GM23248 (cell line): ENCODE measurements at regions not wholly inside any gene's neighbourhood (a gene's known extent, or its start where the extent isn't known, plus 50 kb on each side); places are given as distances from the start of the nearest gene placed in this dataset.

Source experiments
- DNase-seq: peaks from one replicate; pipeline ENCODE4 v3.0.0-alpha.2; 2015
- H2AFZ ChIP-seq: fragments of 200-600 bp; sonication (generic); 2 replicates; pipeline ENCODE4 v1.6.1; 2016; ENCODE audit warnings: antibody characterized with exemption
- H3F3A ChIP-seq: fragments of 200-600 bp; sonication (generic); 2 replicates; pipeline ENCODE4 v1.6.1; 2016; ENCODE audit warnings: mild to moderate bottlenecking, antibody characterized with exemption, mixed run types; ENCODE audit not compliant: insufficient read depth
- H3K27ac ChIP-seq: fragments of 200-600 bp; sonication (generic); 2 replicates; pipeline ENCODE4 v1.5.1; 2016; ENCODE audit warnings: mild to moderate bottlenecking
- H3K27me3 ChIP-seq: fragments of 200-600 bp; sonication (generic); replicated peaks from 2 replicates; pipeline ENCODE4 v1.6.1; 2016; ENCODE audit warnings: mild to moderate bottlenecking; ENCODE audit not compliant: insufficient read depth
- H3K36me3 ChIP-seq: fragments of 200-600 bp; sonication (generic); 2 replicates; pipeline ENCODE4 v1.6.1; 2016; ENCODE audit warnings: low read depth, mild to moderate bottlenecking
- H3K4me1 ChIP-seq: fragments of 200-600 bp; sonication (generic); 2 replicates; pipeline ENCODE4 v1.6.1; 2016; ENCODE audit warnings: mild to moderate bottlenecking; ENCODE audit not compliant: insufficient read depth
- H3K4me2 ChIP-seq: fragments of 200-600 bp; sonication (generic); one replicate; pipeline ENCODE4 v1.6.1; 2016; ENCODE audit warnings: mild to moderate bottlenecking; ENCODE audit not compliant: unreplicated experiment
- H3K4me3 ChIP-seq: fragments of 200-600 bp; sonication (generic); 2 replicates; pipeline ENCODE4 v1.5.1; 2016; ENCODE audit warnings: mild to moderate bottlenecking
- H3K79me2 ChIP-seq: fragments of 200-600 bp; sonication (generic); 2 replicates; pipeline ENCODE4 v1.6.1; 2016; ENCODE audit warnings: mild to moderate bottlenecking; ENCODE audit not compliant: insufficient read depth
- H3K9ac ChIP-seq: fragments of 200-600 bp; sonication (generic); 2 replicates; pipeline ENCODE4 v1.6.1; 2016; ENCODE audit warnings: mild to moderate bottlenecking
- H3K9me2 ChIP-seq: fragments of 200-600 bp; sonication (generic); 2 replicates; pipeline ENCODE4 v1.6.1; 2016; ENCODE audit warnings: mixed run types, mild to moderate bottlenecking, moderate library complexity; ENCODE audit not compliant: insufficient read depth
- H3K9me3 ChIP-seq: fragments of 200-600 bp; sonication (generic); one replicate; pipeline ENCODE4 v1.6.1; 2017; ENCODE audit warnings: low read depth
- H4K20me1 ChIP-seq: fragments of 200-600 bp; sonication (generic); 2 replicates; pipeline ENCODE4 v1.6.0; 2016; ENCODE audit not compliant: insufficient read depth
- EZH2 ChIP-seq: fragments of 200-600 bp; sonication (generic); IDR thresholded peaks from 2 replicates; pipeline ENCODE4 v1.6.1; 2018; ENCODE audit warnings: antibody characterized with exemption, mild to moderate bottlenecking; ENCODE audit not compliant: insufficient read depth, poor library complexity, severe bottlenecking
- EZH2phosphoT487 ChIP-seq: fragments of 200-600 bp; sonication (generic); IDR thresholded peaks from 2 replicates; pipeline ENCODE4 v1.6.1; 2018; ENCODE audit warnings: antibody characterized with exemption, moderate library complexity, mild to moderate bottlenecking, low read depth; ENCODE audit not compliant: insufficient read depth
- WGBS, 2 experiments: methylation state at CpG; one replicate each; pipeline ENCODE4 v1.1.6; 2015 to 2017; ENCODE audit warnings: low lambda C conversion rate in 2 of 2, low coverage in 1 of 2; ENCODE audit errors: missing lambda C conversion rate in 2 of 2; 5-methylcytosine and 5-hydroxymethylcytosine counted together
- in situ Hi-C: fragments of 300-500 bp; cut with MboI; formaldehyde crosslinking; loops from 2 replicates; pipeline ENCODE4 v1.15.0; 2020

DNA sequence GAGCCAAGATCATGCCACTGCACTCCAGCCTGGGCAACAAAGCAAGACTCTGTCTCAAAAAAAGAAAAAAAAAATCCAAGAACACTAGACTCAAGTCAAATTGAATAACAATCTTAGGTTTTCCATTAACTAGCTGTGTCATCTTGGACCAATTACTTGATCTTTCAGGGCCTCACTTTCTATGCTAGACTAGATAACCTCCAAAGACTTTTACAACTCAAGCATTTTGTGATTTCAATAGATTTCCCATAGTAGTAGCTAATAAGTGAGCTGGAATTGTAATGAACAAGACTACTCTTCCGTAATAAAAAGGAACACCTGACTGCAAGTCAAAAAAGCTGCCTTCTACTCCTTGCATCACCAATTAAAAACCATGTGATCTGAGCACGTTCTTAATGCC is 127.0 kb upstream of the SSTR1 start:
- Histone ChIP-seq H3K4me1 (peaks cover 11% of the 10 kb centered on the region), H3K36me3 (no peaks in the 10 kb centered on the region), H2AFZ (no peak overlapping the region), H3K79me2 (no peaks in the 10 kb centered on the region), H3F3A (peaks cover 12% of the 10 kb centered on the region; the same call in 1 of the 2 replicates), H3K4me2 (no peak overlapping the region), H3K4me3 (no peak overlapping the region), H4K20me1 (no peaks in the 10 kb centered on the region), H3K9ac (no peak overlapping the region), H3K27me3 (no peaks in the 10 kb centered on the region), H3K9me2 (no peaks in the 10 kb centered on the region), H3K9me3 (no peaks in the 10 kb centered on the region), H3K27ac (no peak overlapping the region)
- WGBS, 2 experiments, result 81 to 82% methylated on average over 2 of the region's 2 CpGs
- TF ChIP-seq EZH2phosphoT487, result no peak
- TF ChIP-seq EZH2, result no peak
- no peak for DNase-seq
- in situ Hi-C loops, result no loop called here

DNA sequence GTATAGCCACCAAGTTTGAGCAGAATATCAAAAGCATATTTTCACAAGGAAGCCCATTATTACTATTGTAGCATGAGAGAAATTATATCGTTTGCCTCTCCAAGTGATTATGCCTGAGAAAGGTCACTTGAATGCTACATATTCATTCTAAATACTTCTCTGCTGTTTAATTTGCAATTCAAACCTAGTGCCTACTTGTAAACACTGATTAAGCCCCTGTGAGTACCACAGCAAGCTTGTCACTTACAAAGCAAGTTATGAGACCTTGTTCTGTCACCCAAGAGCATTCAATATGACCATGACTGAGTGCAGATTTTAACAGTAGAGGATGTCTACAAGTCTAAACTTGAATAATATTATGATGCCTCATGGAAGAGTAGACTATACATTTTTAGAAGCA is 124.7 kb upstream of the SSTR1 start:
- H3F3A ChIP-seq, result peaks cover 12% of the 10 kb centered on the region; the same call in 1 of the 2 replicates
- in situ Hi-C loops, result no loop called here
- 34 to 38% methylated on average over 1 of the region's 1 CpG for WGBS, 2 experiments

DNA sequence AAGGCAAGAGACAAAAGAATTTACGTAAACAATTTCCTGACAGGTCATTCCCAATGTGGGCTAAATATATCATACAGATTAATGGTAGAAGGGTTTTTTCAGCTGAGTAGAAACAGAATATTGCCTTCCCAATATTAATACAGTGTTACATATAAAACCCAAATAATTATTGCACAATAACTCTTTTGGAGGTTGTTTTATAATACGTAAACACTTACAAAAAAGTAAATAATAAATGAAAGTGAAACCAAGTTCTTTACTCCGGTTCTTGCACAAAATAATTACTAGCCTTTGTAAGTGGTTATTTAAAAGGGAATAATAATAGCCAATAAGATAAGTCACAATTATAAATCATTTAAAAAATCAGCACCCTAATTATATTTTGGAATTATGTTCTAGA is 118.6 kb upstream of the SSTR1 start:
- TF ChIP-seq EZH2 (no peak), EZH2phosphoT487 (no peak)
- Histone ChIP-seq H3F3A (no peaks in the 10 kb centered on the region), H3K4me2 (peak overlapping the region; percentile 77), H3K4me1 (peaks cover 3% of the 10 kb centered on the region; the same call in 1 of the 2 replicates), H3K27me3 (no peaks in the 10 kb centered on the region), H3K9me3 (no peaks in the 10 kb centered on the region), H3K9me2 (no peaks in the 10 kb centered on the region), H4K20me1 (no peaks in the 10 kb centered on the region), H3K9ac (peak overlapping the region; percentile 34), H2AFZ (peak overlapping the region; percentile 67), H3K79me2 (no peaks in the 10 kb centered on the region), H3K27ac (no peak overlapping the region), H3K4me3 (peak overlapping the region; percentile 62), H3K36me3 (no peaks in the 10 kb centered on the region)
- 22 to 24% methylated on average over 3 of the region's 3 CpGs for WGBS, 2 experiments
- in situ Hi-C loops, result no loop called here
- peak; percentile 27 for DNase-seq

More for the DNA sequence above, 124.7 kb upstream of the SSTR1 start:
- Histone ChIP-seq H3K4me1 (peaks cover 11% of the 10 kb centered on the region), H3K9me3 (no peaks in the 10 kb centered on the region), H3K4me3 (no peak overlapping the region), H3K36me3 (no peaks in the 10 kb centered on the region), H4K20me1 (no peaks in the 10 kb centered on the region), H3K9me2 (no peaks in the 10 kb centered on the region), H3K4me2 (no peak overlapping the region), H3K79me2 (no peaks in the 10 kb centered on the region), H3K9ac (no peak overlapping the region), H3K27ac (no peak overlapping the region), H3K27me3 (no peaks in the 10 kb centered on the region), H2AFZ (no peak overlapping the region)
- TF ChIP-seq EZH2phosphoT487 (no peak), EZH2 (no peak)
- DNase-seq, result no peak

DNA sequence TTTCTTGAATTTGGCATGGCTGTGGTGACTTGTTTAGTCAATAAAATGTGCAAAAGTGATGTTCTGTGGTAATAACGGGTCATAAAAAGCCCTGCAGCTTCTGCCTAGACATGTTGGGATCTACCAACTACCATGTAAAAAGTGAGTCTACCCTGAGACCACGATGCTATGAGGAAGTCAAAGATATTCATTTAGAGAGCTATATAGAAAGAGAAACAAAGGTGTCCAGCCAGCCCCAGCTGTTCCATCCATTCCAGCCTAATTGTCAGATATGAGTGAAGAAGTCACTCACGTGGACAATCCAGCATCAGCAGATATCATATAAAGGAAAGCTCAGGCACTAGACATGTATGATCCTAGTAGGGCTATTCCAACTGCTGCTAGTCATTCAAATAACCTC is 117.2 kb upstream of the SSTR1 start:
- in situ Hi-C loops, result no loop called here
- no peaks in the 10 kb centered on the region for H3K27me3 ChIP-seq
- H3K36me3 ChIP-seq, result no peaks in the 10 kb centered on the region
- peaks cover 3% of the 10 kb centered on the region; the same call in 1 of the 2 replicates for H3K4me1 ChIP-seq
- H3K9ac ChIP-seq, result no peak overlapping the region
- H3K27ac ChIP-seq, result no peak overlapping the region
- H3K4me2 ChIP-seq, result no peak overlapping the region
- H3K4me3 ChIP-seq, result no peak overlapping the region
- H3K79me2 ChIP-seq, result no peaks in the 10 kb centered on the region
- 0 out of 2 replicates have a peak overlapping the region, but pooled peaks have one; percentile 67 for H2AFZ ChIP-seq
- H3K9me2 ChIP-seq, result no peaks in the 10 kb centered on the region
- H3K9me3 ChIP-seq, result no peaks in the 10 kb centered on the region
- 46 to 52% methylated on average over 3 of the region's 3 CpGs for WGBS, 2 experiments
- no peaks in the 10 kb centered on the region for H3F3A ChIP-seq
- TF ChIP-seq EZH2 (no peak), EZH2phosphoT487 (no peak)
- DNase-seq, result no peak
- no peaks in the 10 kb centered on the region for H4K20me1 ChIP-seq
